Left lung (tissue), 4 donors: ENCODE measurements at regions not wholly inside any gene's neighbourhood (a gene's known extent, or its start where the extent isn't known, plus 50 kb on each side); places are given as distances from the start of the nearest gene placed in this dataset.

Experiments used
- ATAC-seq: fragments of 200-7000 bp; cut with Tn5 transposase; one replicate; pipeline ENCODE4 v1.9.1; 2020; ENCODE audit warnings: moderate library complexity
- DNase-seq, 4 donors: peaks; one replicate each; pipeline ENCODE4 v3.0.0-alpha.2; 2013 to 2020
- H3K27ac ChIP-seq, 2 donors: fragments of 200-600 bp; sonication (generic) in 1 of 2; one replicate each; pipeline versions ENCODE4 v1.5.0 to v1.8.0; 2020 to 2021
- H3K27me3 ChIP-seq, 2 donors: fragments of 200-600 bp; sonication (generic) in 1 of 2; one replicate each; pipeline versions ENCODE4 v1.5.0 to v1.8.0; 2020 to 2021
- H3K36me3 ChIP-seq, 2 donors: fragments of 200-600 bp; sonication (generic) in 1 of 2; one replicate each; pipeline versions ENCODE4 v1.5.0 to v1.8.0; 2020 to 2021
- H3K4me1 ChIP-seq, 2 donors: fragments of 200-600 bp; one replicate each; pipeline ENCODE4 v1.8.0; 2021
- H3K4me3 ChIP-seq, 2 donors: fragments of 200-600 bp; sonication (generic) in 1 of 2; one replicate each; pipeline versions ENCODE4 v1.5.0 to v1.8.0; 2020 to 2021; ENCODE audit warnings: mild to moderate bottlenecking in 1 of 2
- H3K9me3 ChIP-seq, 2 donors: fragments of 200-600 bp; sonication (generic) in 1 of 2; one replicate each; pipeline versions ENCODE4 v1.5.0 to v1.8.0; 2020 to 2021
- intact Hi-C, 2 donors: fragments of 100-400 bp; cut with DNase I; formaldehyde crosslinking; loops; one replicate each; pipeline versions ENCODE4 v1.11.2 to v1.14.2; 2022
- TF ChIP-seq, protein P1 (sequence below), 2 donors: fragments of 200-600 bp; sonication (generic) in 1 of 2; IDR thresholded peaks; one replicate each; pipeline versions ENCODE4 v1.5.0 to v1.8.0; 2021; ENCODE audit warnings: antibody characterized with exemption in 2 of 2
- donor health status: DM: no; HTN: yes; CAD: no.
- donor health status: DM: no; HTN: no; CAD: no.

DNA sequence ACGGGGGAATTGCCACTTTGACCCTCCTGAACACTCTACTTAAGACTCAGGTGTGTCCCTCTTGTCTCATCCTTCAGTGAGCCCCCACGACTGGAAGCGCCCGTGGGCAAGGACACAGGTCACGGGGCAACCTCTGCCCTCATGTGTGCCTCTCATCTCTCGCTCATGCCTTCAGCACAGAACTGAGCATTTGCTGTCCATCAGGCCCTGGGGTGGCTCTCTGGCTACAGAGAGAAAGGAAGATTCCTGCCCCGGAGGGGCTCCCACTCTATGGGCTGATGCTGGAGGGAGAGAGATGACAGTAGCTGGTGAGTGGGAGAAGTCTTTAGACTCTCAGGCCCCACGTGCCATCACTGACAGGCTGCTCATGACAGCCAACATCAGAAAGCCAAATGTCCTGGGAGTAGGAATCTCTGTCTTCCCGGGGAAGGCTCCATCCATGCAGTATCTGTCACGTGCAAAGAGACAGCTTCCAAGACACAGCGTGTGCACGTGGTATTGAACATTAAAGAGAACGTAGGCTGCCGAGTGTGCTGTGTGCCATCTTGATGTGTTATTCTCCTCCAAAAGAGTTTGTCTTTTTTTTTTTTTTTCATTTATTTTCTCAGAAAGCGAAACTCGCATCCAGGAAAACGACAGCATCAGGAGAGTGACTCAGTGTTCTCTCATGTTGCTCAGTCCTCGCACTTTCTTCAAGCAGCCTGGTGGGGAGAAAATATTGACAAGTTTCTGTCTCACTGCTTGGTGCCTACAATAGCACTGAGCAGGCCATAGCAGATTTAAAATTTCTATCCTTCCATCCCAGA lies 190.5 kb downstream of the GAS1 start:
- H3K27ac ChIP-seq, result no peak overlapping the region
- TF ChIP-seq, protein P1, sequence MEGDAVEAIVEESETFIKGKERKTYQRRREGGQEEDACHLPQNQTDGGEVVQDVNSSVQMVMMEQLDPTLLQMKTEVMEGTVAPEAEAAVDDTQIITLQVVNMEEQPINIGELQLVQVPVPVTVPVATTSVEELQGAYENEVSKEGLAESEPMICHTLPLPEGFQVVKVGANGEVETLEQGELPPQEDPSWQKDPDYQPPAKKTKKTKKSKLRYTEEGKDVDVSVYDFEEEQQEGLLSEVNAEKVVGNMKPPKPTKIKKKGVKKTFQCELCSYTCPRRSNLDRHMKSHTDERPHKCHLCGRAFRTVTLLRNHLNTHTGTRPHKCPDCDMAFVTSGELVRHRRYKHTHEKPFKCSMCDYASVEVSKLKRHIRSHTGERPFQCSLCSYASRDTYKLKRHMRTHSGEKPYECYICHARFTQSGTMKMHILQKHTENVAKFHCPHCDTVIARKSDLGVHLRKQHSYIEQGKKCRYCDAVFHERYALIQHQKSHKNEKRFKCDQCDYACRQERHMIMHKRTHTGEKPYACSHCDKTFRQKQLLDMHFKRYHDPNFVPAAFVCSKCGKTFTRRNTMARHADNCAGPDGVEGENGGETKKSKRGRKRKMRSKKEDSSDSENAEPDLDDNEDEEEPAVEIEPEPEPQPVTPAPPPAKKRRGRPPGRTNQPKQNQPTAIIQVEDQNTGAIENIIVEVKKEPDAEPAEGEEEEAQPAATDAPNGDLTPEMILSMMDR (IDR thresholded peaks at IDR 0.05), result no peak
- H3K4me1 ChIP-seq, result no peaks in the 10 kb centered on the region
- ATAC-seq (no peak), DNase-seq (no peak)
- H3K4me3 ChIP-seq, result no peak overlapping the region
- intact Hi-C loops, result no loop called here
- H3K27me3 ChIP-seq, result peaks cover 0 to 24% of the 10 kb centered on the region in 2 donors
- no peaks in the 10 kb centered on the region for H3K36me3 ChIP-seq
- H3K9me3 ChIP-seq, result no peaks in the 10 kb centered on the region

DNA sequence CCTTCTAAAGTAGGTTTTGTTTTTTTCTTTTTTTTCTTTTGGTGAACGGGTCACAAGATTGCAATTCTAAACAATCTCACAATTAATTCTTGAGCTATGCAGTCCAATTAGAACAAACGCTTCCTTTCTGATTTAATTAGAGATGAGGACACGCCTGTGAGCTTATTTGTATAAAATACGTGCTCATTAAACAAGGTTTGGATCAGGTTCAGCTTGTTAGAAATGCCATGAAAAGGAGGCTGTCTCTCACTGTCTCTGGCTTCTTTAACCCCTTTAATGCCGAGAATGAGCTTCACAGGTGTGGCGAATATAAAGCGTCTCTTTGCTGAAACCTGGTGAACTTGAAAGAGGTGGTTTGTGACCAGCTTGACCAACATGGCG lies 191.8 kb downstream of the GAS1 start:
- peaks cover 0 to 24% of the 10 kb centered on the region in 2 donors for H3K27me3 ChIP-seq
- no peaks in the 10 kb centered on the region for H3K9me3 ChIP-seq
- H3K4me3 ChIP-seq, result no peak overlapping the region
- TF ChIP-seq, protein P1 (IDR thresholded peaks at IDR 0.05), result no peak
- no peak overlapping the region for H3K27ac ChIP-seq
- ATAC-seq (no peak), DNase-seq (no peak)
- H3K36me3 ChIP-seq, result no peaks in the 10 kb centered on the region
- intact Hi-C loops, result no loop called here
- no peaks in the 10 kb centered on the region for H3K4me1 ChIP-seq

DNA sequence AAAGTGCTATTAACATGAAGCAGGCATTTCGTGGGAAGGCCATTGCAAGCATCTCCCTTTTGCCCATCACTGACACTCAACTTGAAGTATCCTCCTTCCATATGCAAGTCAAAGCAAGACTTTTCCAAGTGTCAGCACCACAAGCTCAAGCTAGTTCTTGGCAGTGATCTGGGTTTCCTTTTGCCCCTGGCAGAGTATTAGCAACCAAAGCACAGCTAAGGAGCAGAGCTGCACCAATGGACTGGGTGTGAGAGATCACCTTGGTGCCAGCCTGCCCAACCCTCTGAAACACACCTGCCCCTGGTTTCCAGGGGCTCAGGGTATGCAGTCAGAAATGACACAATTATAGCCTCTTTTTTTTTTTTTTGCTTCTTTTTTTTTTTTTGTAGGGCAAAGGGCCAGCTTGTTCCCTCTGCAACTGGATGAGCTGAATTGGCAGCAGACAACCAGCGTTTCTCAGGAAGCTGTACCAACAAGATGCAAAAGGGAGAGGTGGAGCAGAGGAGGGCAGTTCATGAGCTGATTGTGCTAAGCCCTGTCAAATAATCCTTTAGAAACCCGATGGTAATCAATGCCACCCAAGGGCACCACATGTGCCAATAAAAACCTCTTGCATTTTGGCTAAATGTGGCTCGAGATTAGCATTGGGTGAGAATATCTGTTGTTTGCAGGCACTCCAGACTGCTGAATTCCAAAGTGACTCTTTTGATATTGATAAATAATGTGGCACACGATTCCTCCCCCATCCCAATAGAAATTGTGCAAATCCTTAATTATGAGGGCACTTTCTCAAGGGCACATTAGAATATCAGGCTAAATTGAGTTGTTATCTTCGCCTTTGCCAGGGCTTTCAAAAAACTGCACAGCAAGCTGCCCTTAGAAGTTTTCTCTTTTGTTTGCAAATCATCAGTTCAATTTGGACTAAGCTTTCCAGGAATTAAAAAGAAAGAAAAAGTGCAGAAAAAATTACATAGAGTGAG lies 192.4 kb downstream of the GAS1 start:
- Histone ChIP-seq H3K4me1 (no peaks in the 10 kb centered on the region), H3K9me3 (no peaks in the 10 kb centered on the region), H3K27me3 (peaks cover 0 to 24% of the 10 kb centered on the region in 2 donors), H3K4me3 (no peak overlapping the region), H3K27ac (no peak overlapping the region), H3K36me3 (no peaks in the 10 kb centered on the region)
- no peak for ATAC-seq
- intact Hi-C loops, result no loop called here
- no peak for DNase-seq
- TF ChIP-seq, protein P1 (IDR thresholded peaks at IDR 0.05), result no peak

DNA sequence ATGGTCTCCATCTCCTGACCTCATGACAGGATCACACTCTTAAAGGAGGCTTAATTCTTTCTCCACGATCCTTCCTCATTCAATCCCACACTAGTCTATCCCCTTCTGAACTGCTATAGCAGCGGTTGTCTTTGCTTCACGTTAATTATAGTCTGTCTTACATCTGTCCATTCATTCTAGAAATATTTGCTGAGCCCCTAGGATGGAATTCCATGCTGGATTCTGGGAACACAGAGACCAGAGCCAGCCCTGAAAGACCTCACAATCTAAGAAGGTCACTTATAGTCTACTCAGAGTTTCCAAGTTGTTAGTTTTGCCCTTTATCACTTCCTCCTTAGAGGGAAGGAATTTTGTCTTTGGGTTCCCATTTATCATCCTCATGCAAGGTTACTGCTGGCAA lies 193.5 kb downstream of the GAS1 start:
- Histone ChIP-seq H3K4me3 (no peak overlapping the region), H3K9me3 (no peaks in the 10 kb centered on the region), H3K4me1 (no peaks in the 10 kb centered on the region), H3K36me3 (no peaks in the 10 kb centered on the region), H3K27me3 (peaks cover 0 to 24% of the 10 kb centered on the region in 2 donors), H3K27ac (no peak overlapping the region)
- no peak for ATAC-seq
- intact Hi-C loops, result no loop called here
- no peak for DNase-seq
- TF ChIP-seq, protein P1 (IDR thresholded peaks at IDR 0.05), result no peak

DNA sequence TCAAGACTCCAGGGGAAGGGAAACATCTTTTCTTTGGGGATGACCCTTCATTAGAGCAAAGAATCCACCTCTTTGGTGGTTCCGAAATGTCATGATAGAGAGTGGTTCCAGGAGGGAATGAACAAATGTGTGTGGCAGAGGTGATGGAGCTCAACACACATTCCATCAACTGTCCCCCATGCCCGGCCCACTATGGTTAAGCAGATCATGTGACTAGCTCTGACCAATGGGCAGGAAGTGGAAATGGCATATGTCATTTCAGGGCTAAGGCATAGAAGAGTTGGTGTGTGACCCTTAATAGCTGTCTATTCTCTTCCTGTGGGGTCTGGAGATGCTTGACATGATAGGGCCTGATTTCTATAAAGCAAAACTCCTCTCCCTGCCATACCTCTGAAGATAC lies 194.6 kb downstream of the GAS1 start:
- DNase-seq (no peak), ATAC-seq (no peak)
- no peaks in the 10 kb centered on the region for H3K9me3 ChIP-seq
- H3K27ac ChIP-seq, result no peak overlapping the region
- H3K36me3 ChIP-seq, result no peaks in the 10 kb centered on the region
- intact Hi-C loops, result no loop called here
- peaks cover 0 to 24% of the 10 kb centered on the region in 2 donors for H3K27me3 ChIP-seq
- H3K4me1 ChIP-seq, result no peaks in the 10 kb centered on the region
- TF ChIP-seq, protein P1 (IDR thresholded peaks at IDR 0.05), result no peak
- no peak overlapping the region for H3K4me3 ChIP-seq
